GM19395 (cell line): ENCODE measurements at regions not wholly inside any gene's neighbourhood (a gene's known extent, or its start where the extent isn't known, plus 50 kb on each side); places are given as distances from the start of the nearest gene placed in this dataset.

Experiments used
- ATAC-seq: cut with Tn5 transposase; IDR thresholded peaks from one replicate; pipeline ENCODE4 v1.9.1; 2021; ENCODE audit warnings: mild to moderate bottlenecking, moderate library complexity; ENCODE audit not compliant: unreplicated experiment

GRCh38 chr2:226623587-226624368 lies 175.8 kb downstream of the IRS1 start:
- ATAC-seq, result no peak

GRCh38 chr2:226622484-226622883 lies 177.1 kb downstream of the IRS1 start:
- no peak for ATAC-seq

GRCh38 chr2:226620176-226620575 lies 179.4 kb downstream of the IRS1 start:
- no peak for ATAC-seq

- ATAC-seq, result no peak
Observed at GRCh38 chr2:226619707-226620106, 179.9 kb downstream of the IRS1 start.

- no peak for ATAC-seq
Observed at GRCh38 chr2:226618875-226619605, 180.6 kb downstream of the IRS1 start.

- no peak for ATAC-seq
Observed at GRCh38 chr2:226618544-226618874, 181.1 kb downstream of the IRS1 start.

- ATAC-seq, result no peak
Observed at GRCh38 chr2:226615891-226616290, 183.7 kb downstream of the IRS1 start.

GRCh38 chr2:226611944-226612318 lies 187.7 kb downstream of the IRS1 start:
- no peak for ATAC-seq

- ATAC-seq, result no peak
Observed at GRCh38 chr2:226611196-226611943, 188.2 kb downstream of the IRS1 start.

- no peak for ATAC-seq
Observed at GRCh38 chr2:226609366-226609765, 190.3 kb downstream of the IRS1 start.

GRCh38 chr2:226608451-226608850 lies 191.2 kb downstream of the IRS1 start:
- ATAC-seq, result no peak

- ATAC-seq, result no peak
Observed at GRCh38 chr2:226607379-226607778, 192.2 kb downstream of the IRS1 start.

GRCh38 chr2:226605642-226606041 lies 194.0 kb downstream of the IRS1 start:
- ATAC-seq, result no peak

- ATAC-seq, result no peak
Observed at GRCh38 chr2:226603606-226604005, 196.0 kb downstream of the IRS1 start.

- ATAC-seq, result no peak
Observed at GRCh38 chr2:226601881-226602662, 197.5 kb downstream of the IRS1 start.

GRCh38 chr2:226600802-226601201 lies 198.8 kb downstream of the IRS1 start:
- no peak for ATAC-seq

- ATAC-seq, result no peak
Observed at GRCh38 chr2:226600184-226600583, 199.4 kb downstream of the IRS1 start.

- ATAC-seq, result no peak
Observed at GRCh38 chr2:226589043-226589442, 210.6 kb downstream of the IRS1 start.

- ATAC-seq, result no peak
Observed at GRCh38 chr2:226585130-226585561, 214.5 kb downstream of the IRS1 start.

GRCh38 chr2:226584518-226585055 lies 215.0 kb downstream of the IRS1 start:
- ATAC-seq, result no peak

GRCh38 chr2:226583715-226584114 lies 215.9 kb downstream of the IRS1 start:
- no peak for ATAC-seq
